ENCODE measurements at regions not wholly inside any gene's neighbourhood (a gene's known extent, or its start where the extent isn't known, plus 50 kb on each side); places are given as distances from the start of the nearest gene placed in this dataset.

GRCh38 chr2:137747509-137747908, 216.8 kb upstream of the HNMT start:
- no peak for TF ChIP-seq CTCF (conservative IDR thresholded peaks at IDR 0.05; ENCODE audit: low read length)
- no peak for TF ChIP-seq EZH2phosphoT487 (IDR thresholded peaks at IDR 0.05; ENCODE audit: borderline replicate concordance)
